22Rv1 (cell line): ENCODE measurements at regions not wholly inside any gene's neighbourhood (a gene's known extent, or its start where the extent isn't known, plus 50 kb on each side); places are given as distances from the start of the nearest gene placed in this dataset.

Experiments used
- H3K27ac ChIP-seq: fragments of 450-650 bp; 2 replicates; pipeline ENCODE4 v1.5.1; 2017
- CTCF ChIP-seq: fragments of 450-650 bp; IDR thresholded peaks from 2 replicates; pipeline ENCODE4 v1.5.1; 2017; ENCODE audit warnings: mild to moderate bottlenecking
- ZFX ChIP-seq: fragments of 450-650 bp; IDR thresholded peaks from 2 replicates; pipeline ENCODE4 v1.6.1; 2017; ENCODE audit warnings: antibody characterized with exemption, borderline replicate concordance

GRCh38 chr11:119849872-119850271 is 120.9 kb upstream of the NECTIN1 start:
- TF ChIP-seq CTCF: no peak
- no peak for TF ChIP-seq ZFX
- no peak overlapping the region for H3K27ac ChIP-seq

GRCh38 chr11:119847853-119848252 is 118.9 kb upstream of the NECTIN1 start:
- H3K27ac ChIP-seq: no peak overlapping the region
- TF ChIP-seq ZFX (no peak), CTCF (no peak)

GRCh38 chr11:119846374-119846773 is 117.4 kb upstream of the NECTIN1 start:
- no peak overlapping the region for H3K27ac ChIP-seq
- no peak for TF ChIP-seq CTCF
- no peak for TF ChIP-seq ZFX

GRCh38 chr11:119845756-119846155 is 116.8 kb upstream of the NECTIN1 start:
- TF ChIP-seq CTCF (no peak), ZFX (no peak)
- no peak overlapping the region for H3K27ac ChIP-seq

GRCh38 chr11:119845305-119845704 is 116.3 kb upstream of the NECTIN1 start:
- no peak for TF ChIP-seq ZFX
- no peak for TF ChIP-seq CTCF
- no peak overlapping the region for H3K27ac ChIP-seq

- no peak overlapping the region for H3K27ac ChIP-seq
- TF ChIP-seq CTCF (no peak), ZFX (no peak)
Measured at GRCh38 chr11:119844808-119845207, 115.8 kb upstream of the NECTIN1 start.

GRCh38 chr11:119843877-119844276 is 114.9 kb upstream of the NECTIN1 start:
- H3K27ac ChIP-seq: no peak overlapping the region
- no peak for TF ChIP-seq CTCF
- TF ChIP-seq ZFX: no peak
